IPS-20b (cell line): ENCODE measurements at regions not wholly inside any gene's neighbourhood (a gene's known extent, or its start where the extent isn't known, plus 50 kb on each side); places are given as distances from the start of the nearest gene placed in this dataset.

Experiments used
- H3K27ac ChIP-seq: one replicate; pipeline ENCODE4 v1.5.1; 2013; ENCODE audit warnings: low read length
- H3K27me3 ChIP-seq: 2 replicates; pipeline ENCODE4 v1.6.1; 2013; ENCODE audit warnings: mild to moderate bottlenecking, low read length, inconsistent platforms; ENCODE audit not compliant: insufficient read depth
- H3K36me3 ChIP-seq: 2 replicates; pipeline ENCODE4 v1.6.1; 2013; ENCODE audit warnings: low read depth, mild to moderate bottlenecking, inconsistent platforms, low read length, moderate library complexity; ENCODE audit not compliant: insufficient read depth
- H3K4me1 ChIP-seq: 2 replicates; pipeline ENCODE4 v1.6.1; 2013; ENCODE audit warnings: mild to moderate bottlenecking, control low read depth, inconsistent platforms, low read length, moderate library complexity; ENCODE audit not compliant: insufficient read depth
- H3K4me3 ChIP-seq: 2 replicates; pipeline ENCODE4 v1.5.1; 2013; ENCODE audit warnings: mild to moderate bottlenecking, low read length, inconsistent platforms
- H3K9ac ChIP-seq: 2 replicates; pipeline ENCODE4 v1.6.1; 2013; ENCODE audit warnings: low read depth, mild to moderate bottlenecking, inconsistent platforms, low read length, moderate library complexity
- H3K9me3 ChIP-seq: 2 replicates; pipeline ENCODE4 v1.6.1; 2013; ENCODE audit warnings: mild to moderate bottlenecking, low read depth, low read length, inconsistent platforms; ENCODE audit not compliant: insufficient read depth

DNA sequence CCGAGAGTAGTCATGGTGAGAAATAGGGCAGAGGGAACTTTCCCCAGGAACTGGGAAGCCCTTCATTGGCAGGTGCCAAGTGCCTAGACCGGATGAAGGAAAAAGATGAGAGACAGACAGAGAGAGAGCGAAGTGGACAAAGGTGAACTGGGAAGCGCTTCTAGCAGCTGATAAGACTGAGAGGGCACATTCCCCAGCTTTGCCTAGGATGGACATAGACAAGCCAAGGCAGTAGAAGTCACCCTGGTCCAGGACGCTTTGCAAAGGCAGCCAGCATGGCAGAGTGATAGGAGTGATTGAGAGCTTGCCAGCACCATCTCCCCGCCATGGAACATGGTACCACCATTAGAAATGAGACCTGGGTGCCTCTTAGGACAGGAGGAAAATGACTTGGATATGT is 372.8 kb upstream of the MGMT start:
- Histone ChIP-seq H3K27me3 (no peaks in the 10 kb centered on the region), H3K36me3 (no peaks in the 10 kb centered on the region), H3K27ac (no peak overlapping the region), H3K9me3 (no peaks in the 10 kb centered on the region), H3K4me1 (no peaks in the 10 kb centered on the region; the same call in 1 of the 2 replicates), H3K9ac (no peak overlapping the region), H3K4me3 (no peak overlapping the region)

GRCh38 chr10:129094861-129095260 is 372.2 kb upstream of the MGMT start:
- H3K27me3 ChIP-seq = no peaks in the 10 kb centered on the region
- no peak overlapping the region for H3K27ac ChIP-seq
- H3K36me3 ChIP-seq = no peaks in the 10 kb centered on the region
- H3K4me1 ChIP-seq = no peaks in the 10 kb centered on the region; the same call in 1 of the 2 replicates
- no peak overlapping the region for H3K4me3 ChIP-seq
- no peaks in the 10 kb centered on the region for H3K9me3 ChIP-seq
- no peak overlapping the region for H3K9ac ChIP-seq

DNA sequence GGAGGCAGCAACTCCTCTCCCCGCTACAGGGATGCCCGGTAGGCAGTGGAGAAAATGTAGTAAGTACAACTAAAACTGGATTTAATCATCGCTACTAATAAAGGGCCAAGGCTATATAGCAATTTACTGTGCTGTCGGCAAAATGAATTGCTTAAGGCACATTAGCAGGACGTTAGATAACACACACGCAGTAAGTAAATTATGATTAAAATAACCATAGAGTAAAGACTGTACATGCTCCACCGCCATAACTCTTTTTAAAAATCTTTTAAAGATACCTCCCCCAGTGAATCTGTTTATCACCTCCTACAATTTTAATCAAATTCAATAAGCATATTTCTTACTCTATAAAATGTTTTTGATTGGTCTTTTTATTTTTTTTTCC is 371.4 kb upstream of the MGMT start:
- H3K4me3 ChIP-seq = no peak overlapping the region
- H3K9ac ChIP-seq = no peak overlapping the region
- no peaks in the 10 kb centered on the region for H3K27me3 ChIP-seq
- H3K27ac ChIP-seq = no peak overlapping the region
- H3K4me1 ChIP-seq = no peaks in the 10 kb centered on the region
- no peaks in the 10 kb centered on the region for H3K9me3 ChIP-seq
- H3K36me3 ChIP-seq = no peaks in the 10 kb centered on the region

DNA sequence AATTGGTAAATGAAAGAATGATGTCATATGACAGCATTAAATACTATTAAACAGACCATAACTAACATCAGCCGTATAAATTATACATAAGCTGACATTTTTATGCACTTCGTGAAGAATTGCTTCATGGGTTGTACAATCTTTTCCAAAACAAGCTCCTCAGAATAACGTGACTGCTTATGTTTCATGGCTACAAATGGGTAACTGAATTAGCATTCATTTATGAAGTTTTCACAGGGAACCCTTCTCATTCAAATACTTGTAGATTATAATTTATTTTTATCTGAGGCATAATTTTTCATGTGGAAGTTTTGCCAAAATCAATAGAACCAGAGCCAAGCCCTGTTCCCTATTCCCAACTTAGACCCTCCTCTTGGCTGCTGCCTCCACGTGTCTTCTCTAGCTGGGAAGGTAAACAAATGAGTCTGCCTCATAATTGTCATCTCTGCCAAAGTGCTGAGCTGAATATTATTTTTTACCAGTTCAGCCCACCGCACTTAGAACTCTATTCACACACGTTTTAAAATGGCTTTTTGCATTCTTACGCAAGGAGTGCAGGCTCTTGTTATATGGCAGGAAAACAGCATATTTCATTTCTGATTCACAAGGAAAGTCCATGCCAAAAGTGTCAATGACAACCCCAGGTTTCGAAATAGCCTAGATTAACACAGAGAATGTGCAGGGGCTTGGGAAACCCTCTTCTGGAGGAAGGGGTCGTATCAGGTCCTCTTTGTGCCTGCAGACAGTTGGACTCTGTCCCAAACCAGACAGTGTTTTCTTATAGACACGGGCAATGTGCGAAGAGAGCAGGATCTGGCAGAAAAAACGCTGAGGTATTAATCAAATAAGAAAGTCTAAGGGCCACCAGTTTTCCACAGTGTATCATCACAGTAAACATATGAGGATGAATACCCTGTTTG is 370.7 kb upstream of the MGMT start:
- no peaks in the 10 kb centered on the region for H3K4me1 ChIP-seq
- no peaks in the 10 kb centered on the region for H3K9me3 ChIP-seq
- no peak overlapping the region for H3K9ac ChIP-seq
- no peaks in the 10 kb centered on the region for H3K36me3 ChIP-seq
- H3K27me3 ChIP-seq = no peaks in the 10 kb centered on the region
- no peak overlapping the region for H3K27ac ChIP-seq
- no peak overlapping the region for H3K4me3 ChIP-seq

- Histone ChIP-seq H3K4me1 (no peaks in the 10 kb centered on the region), H3K36me3 (no peaks in the 10 kb centered on the region), H3K27ac (no peak overlapping the region), H3K4me3 (no peak overlapping the region), H3K9me3 (no peaks in the 10 kb centered on the region), H3K9ac (no peak overlapping the region), H3K27me3 (no peaks in the 10 kb centered on the region)
Measured at GRCh38 chr10:129097776-129098330, 369.2 kb upstream of the MGMT start.

DNA sequence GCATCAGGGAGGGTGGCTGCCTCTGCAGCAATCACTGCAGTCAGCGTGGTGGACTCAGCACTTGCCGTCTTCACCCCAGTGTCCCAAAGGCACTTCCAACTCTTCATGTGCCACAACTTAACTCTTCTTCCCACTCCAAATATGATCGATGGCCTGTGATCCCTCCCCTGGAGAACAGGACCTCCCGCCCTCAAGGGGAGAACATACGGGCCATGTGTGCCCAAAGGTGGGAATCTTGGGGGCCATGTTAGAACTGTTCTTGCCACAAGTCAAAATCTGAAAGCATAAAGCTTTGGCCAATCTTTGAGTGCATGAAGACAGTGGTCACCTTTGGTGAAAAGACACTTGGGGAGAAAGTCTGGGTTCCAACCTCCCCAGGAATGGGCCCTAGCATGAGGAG is 368.5 kb upstream of the MGMT start:
- Histone ChIP-seq H3K27ac (no peak overlapping the region), H3K9me3 (no peaks in the 10 kb centered on the region), H3K4me3 (no peak overlapping the region), H3K36me3 (no peaks in the 10 kb centered on the region), H3K4me1 (no peaks in the 10 kb centered on the region), H3K27me3 (no peaks in the 10 kb centered on the region), H3K9ac (no peak overlapping the region)

- Histone ChIP-seq H3K4me1 (no peaks in the 10 kb centered on the region), H3K9ac (no peak overlapping the region), H3K27me3 (no peaks in the 10 kb centered on the region), H3K4me3 (no peak overlapping the region), H3K9me3 (no peaks in the 10 kb centered on the region), H3K27ac (no peak overlapping the region), H3K36me3 (no peaks in the 10 kb centered on the region)
Measured at GRCh38 chr10:129099486-129099885, 367.6 kb upstream of the MGMT start.

GRCh38 chr10:129099992-129100391 is 367.0 kb upstream of the MGMT start:
- no peak overlapping the region for H3K4me3 ChIP-seq
- H3K27me3 ChIP-seq = no peaks in the 10 kb centered on the region
- H3K36me3 ChIP-seq = no peaks in the 10 kb centered on the region
- no peak overlapping the region for H3K9ac ChIP-seq
- H3K4me1 ChIP-seq = no peaks in the 10 kb centered on the region
- H3K27ac ChIP-seq = no peak overlapping the region
- no peaks in the 10 kb centered on the region for H3K9me3 ChIP-seq

DNA sequence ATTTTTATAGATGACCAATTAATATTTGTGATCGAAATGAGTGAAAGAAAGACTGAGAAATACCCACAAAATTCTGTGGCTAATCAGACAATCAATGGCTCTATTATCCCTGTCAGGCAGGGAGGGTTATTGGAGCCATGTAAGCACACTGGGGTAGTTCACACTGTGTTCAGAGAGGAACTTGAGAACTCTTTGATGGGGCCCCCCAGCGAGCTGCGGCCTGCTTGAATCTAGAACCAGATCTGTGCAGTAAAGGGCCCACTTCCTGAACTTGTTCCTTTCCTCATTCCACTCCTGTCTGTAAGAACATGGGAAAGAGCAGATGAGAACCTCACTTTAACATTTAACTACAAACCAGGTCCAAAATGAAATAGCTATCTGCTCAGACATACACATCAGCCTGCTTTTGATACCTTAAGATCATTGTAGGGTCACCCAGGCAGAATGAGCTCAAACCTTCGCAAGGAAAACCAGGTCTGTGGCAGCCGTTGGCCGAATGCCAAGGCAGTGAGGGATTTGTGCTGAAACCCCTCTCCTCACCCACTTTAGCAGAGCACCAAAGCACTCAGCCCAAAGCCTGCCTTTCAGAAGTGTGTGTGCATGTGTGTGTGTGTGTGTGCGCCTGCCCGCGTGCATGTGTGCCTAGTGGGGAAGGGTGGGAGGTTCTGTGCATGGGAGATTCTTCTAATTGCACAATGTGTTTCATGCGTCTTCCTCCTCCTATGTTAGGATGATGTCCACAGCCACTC is 365.6 kb upstream of the MGMT start:
- no peaks in the 10 kb centered on the region for H3K9me3 ChIP-seq
- no peaks in the 10 kb centered on the region for H3K36me3 ChIP-seq
- H3K9ac ChIP-seq = no peak overlapping the region
- H3K27me3 ChIP-seq = no peaks in the 10 kb centered on the region
- no peaks in the 10 kb centered on the region for H3K4me1 ChIP-seq
- H3K27ac ChIP-seq = no peak overlapping the region
- no peak overlapping the region for H3K4me3 ChIP-seq

DNA sequence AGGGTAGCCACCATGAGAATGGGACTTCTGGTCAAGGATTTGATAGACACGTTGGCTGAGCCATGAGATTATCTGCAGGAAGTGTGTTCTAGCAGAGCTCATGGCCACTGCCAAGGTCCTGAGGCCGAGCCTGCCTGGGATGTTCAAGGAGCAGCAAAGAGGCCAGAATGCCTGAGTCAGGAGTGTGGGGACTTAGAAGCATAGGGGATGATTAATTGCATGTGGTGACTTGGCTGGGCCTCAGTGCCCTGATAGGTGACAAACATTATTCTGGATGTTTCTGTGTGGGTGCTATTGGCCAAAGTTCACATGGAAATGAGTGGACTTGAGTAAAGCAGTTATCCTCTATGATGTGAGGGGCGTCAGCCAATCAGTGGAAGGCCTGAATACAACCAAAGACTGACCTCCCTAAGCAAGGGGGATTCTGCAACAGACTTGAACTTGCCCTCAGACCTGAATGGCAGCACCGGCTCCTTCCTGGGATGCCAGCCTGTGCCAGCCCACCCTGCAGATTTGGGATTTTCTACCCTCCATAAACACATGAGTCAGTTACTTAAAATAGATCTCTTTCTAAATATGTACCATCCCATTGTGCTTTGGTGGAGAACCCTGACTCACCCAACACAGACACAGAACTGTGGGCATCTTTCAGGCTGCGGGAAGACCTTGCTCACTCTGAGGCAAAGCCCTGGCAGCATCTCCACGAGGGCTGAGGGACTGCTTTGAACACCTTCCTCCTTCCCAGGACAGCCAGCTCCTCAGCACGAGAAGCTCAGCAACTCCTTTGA is 363.9 kb upstream of the MGMT start:
- Histone ChIP-seq H3K36me3 (no peaks in the 10 kb centered on the region), H3K27ac (no peak overlapping the region), H3K9ac (no peak overlapping the region), H3K9me3 (no peaks in the 10 kb centered on the region), H3K4me3 (no peak overlapping the region), H3K27me3 (no peaks in the 10 kb centered on the region), H3K4me1 (no peaks in the 10 kb centered on the region)

- no peaks in the 10 kb centered on the region for H3K4me1 ChIP-seq
- no peaks in the 10 kb centered on the region for H3K9me3 ChIP-seq
- no peak overlapping the region for H3K27ac ChIP-seq
- no peak overlapping the region for H3K4me3 ChIP-seq
- no peaks in the 10 kb centered on the region for H3K27me3 ChIP-seq
- H3K36me3 ChIP-seq = no peaks in the 10 kb centered on the region
- H3K9ac ChIP-seq = no peak overlapping the region
Measured at GRCh38 chr10:129104266-129105045, 362.6 kb upstream of the MGMT start.
